Ecto neural progenitor cell (in vitro differentiated cells): ENCODE measurements at regions not wholly inside any gene's neighbourhood (a gene's known extent, or its start where the extent isn't known, plus 50 kb on each side); places are given as distances from the start of the nearest gene placed in this dataset.

Experiments used
- DNase-seq: peaks from one replicate; pipeline ENCODE4 v3.0.0-alpha.2; 2018; ENCODE audit warnings: low spot score

- no peak for DNase-seq
Measured at GRCh38 chr14:101179691-101180211, 276.2 kb upstream of the RTL1 start.

- DNase-seq: no peak
Measured at GRCh38 chr14:101181446-101182313, 278.2 kb upstream of the RTL1 start.

GRCh38 chr14:101182476-101182875, 279.0 kb upstream of the RTL1 start:
- DNase-seq: no peak

- DNase-seq: peak; percentile 89
Measured at GRCh38 chr14:101183376-101184103, 280.0 kb upstream of the RTL1 start.

- no peak for DNase-seq
Measured at GRCh38 chr14:101184104-101184455, 280.6 kb upstream of the RTL1 start.

- DNase-seq: no peak
Measured at GRCh38 chr14:101184572-101184971, 281.1 kb upstream of the RTL1 start.

GRCh38 chr14:101185073-101185835, 281.7 kb upstream of the RTL1 start:
- DNase-seq: no peak

- DNase-seq: no peak
Measured at GRCh38 chr14:101185946-101186345, 282.4 kb upstream of the RTL1 start.

- no peak for DNase-seq
Measured at GRCh38 chr14:101186544-101186943, 283.0 kb upstream of the RTL1 start.

- DNase-seq: no peak
Measured at GRCh38 chr14:101186992-101187815, 283.7 kb upstream of the RTL1 start.

- DNase-seq: no peak
Measured at GRCh38 chr14:101187816-101188570, 284.5 kb upstream of the RTL1 start.

GRCh38 chr14:101188571-101188915, 285.0 kb upstream of the RTL1 start:
- no peak for DNase-seq

GRCh38 chr14:101189266-101189665, 285.7 kb upstream of the RTL1 start:
- DNase-seq: peak; percentile 5

- no peak for DNase-seq
Measured at GRCh38 chr14:101189962-101190560, 286.5 kb upstream of the RTL1 start.

GRCh38 chr14:101191101-101191720, 287.7 kb upstream of the RTL1 start:
- DNase-seq: peak; percentile 18

- DNase-seq: peak; percentile 34
Measured at GRCh38 chr14:101191721-101192660, 288.5 kb upstream of the RTL1 start.

- peak; percentile 26 for DNase-seq
Measured at GRCh38 chr14:101192661-101193000, 289.1 kb upstream of the RTL1 start.

- peak; percentile 37 for DNase-seq
Measured at GRCh38 chr14:101193106-101193844, 289.8 kb upstream of the RTL1 start.
